ENCODE measurements at regions not wholly inside any gene's neighbourhood (a gene's known extent, or its start where the extent isn't known, plus 50 kb on each side); places are given as distances from the start of the nearest gene placed in this dataset.

DNA sequence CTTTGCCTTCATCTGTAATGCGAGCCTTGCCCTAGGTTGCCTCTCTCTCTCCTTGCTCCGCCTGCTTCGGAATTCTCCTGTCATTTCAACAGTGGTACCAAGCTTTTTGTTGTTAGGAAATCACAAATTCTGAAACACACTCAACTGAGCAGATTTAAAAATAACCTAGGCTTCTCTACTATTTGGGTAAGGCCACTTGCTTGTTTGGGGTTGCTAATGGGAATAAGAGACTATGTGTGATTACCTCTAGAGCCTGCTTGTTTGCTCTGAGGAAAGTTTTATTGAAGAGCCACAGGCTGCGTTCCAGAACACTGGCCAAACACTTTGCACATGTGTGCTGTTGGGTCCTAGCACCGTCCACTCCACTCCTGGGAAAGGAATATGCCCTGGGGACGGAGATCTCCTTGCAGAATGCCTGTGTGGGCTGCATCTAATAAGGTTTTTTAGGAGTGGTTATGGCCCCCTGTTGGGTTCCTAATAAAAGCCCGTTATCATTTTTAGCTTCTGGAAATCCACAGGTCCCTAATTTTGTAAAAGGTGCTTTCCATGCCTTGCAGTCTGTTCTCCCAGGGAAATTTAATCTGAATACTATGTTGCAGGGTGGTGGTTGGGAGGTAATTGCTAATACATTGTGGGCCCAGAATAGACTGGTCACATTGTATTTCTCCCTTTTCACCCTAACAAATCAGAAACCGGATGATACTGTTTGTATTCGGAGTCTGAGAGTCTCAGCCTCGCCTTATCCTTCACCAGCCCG, 68.7 kb upstream of the KLF6 start:
- DNase-seq = no peak

DNA sequence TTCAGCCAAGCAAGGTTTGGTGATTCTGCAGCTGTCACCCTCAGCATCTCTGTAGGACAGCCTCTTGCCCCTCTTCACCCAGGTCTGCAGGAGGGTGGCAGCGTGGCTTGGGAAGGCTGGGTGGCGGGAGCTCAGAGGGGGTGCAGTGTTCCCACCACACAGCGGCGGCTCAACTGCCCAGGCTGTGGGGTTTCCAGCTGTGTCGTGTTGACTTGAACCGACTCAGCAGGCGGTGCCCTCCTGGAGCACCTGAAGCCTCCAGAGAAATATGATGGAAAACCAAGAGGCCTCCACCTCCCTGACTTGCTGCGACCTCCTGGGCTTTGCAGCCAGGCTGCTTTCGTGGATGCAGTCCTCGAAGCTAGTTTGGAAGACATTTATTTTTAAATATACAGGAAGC, 68.0 kb upstream of the KLF6 start:
- no peak for DNase-seq

DNA sequence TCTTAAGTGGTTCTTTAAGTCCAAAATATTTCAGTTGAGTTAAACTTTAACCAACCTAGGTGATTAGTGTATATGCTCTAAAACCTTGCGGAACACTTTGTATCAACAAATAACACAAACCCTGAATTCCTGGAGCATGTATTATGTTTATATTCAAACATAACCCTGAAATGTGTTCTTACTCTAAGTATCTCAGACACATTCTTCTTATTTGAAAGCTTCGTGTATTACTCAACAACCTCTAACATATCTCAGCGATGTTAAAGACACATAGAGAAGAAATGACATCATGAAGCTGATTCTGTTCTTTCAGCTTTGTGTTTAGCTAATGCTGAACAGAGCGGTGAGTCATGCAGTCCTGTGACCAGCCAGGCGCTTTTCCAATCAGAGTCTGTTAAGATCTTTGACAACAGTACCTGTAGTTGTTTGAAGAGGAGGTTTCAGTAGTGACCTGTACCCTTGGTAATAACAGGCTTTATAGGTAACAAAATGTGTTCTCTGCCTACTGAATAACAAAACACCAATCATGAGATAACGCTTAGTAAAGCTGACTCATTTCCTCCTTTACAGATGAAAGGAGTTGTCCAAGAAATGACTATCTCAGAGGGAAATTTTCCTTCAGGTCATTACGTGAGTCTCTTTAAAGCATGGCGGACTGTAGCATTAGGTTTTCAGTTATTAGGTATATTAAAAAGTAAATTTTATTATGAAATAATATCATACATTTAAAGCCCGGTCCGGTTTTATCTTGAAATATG, 67.3 kb upstream of the KLF6 start:
- DNase-seq = peak; percentile 98

DNA sequence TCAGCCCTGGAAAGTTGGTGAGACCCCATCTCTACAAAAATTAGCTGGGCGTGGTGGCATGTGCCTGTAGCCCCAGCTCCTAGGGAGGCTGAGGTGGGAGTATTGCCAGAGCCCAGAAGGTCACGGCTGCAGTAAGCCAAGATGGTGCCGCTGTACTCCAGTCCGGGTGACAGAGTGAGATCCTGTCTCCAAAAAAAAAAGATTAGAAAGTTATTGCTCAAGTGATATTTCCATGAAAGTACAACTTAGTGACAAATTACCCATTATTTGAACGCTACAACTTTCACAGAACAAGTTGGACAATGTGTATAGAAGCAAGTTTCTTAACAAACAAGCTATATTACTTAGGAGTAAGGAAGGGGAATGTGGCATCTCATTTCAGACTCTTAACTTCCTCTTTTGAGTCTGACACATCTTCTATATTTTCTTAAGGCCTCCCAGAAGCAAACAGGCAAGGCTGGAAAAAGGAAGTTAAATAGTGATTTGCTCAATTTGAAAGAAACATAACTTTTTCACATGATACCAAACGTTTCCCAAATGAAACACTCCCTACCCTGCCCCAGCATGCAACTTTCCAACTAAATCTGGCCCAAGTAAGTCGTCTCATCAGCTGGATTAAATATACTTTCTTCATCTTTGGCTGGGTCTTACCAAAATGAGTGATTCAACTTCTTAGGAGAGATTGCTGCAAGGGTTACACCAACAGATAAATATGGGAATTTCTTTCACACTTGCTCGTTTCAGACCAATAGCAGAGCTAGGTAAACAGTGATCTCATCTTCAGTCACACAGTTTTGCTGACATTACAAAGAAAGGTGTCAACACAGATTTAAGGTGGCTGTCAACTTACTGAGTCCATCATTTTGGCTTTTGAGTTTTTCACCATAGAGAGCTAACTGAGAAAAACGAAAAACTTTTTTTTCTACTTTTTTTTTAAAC, 66.3 kb upstream of the KLF6 start:
- peak; percentile 72 for DNase-seq

DNA sequence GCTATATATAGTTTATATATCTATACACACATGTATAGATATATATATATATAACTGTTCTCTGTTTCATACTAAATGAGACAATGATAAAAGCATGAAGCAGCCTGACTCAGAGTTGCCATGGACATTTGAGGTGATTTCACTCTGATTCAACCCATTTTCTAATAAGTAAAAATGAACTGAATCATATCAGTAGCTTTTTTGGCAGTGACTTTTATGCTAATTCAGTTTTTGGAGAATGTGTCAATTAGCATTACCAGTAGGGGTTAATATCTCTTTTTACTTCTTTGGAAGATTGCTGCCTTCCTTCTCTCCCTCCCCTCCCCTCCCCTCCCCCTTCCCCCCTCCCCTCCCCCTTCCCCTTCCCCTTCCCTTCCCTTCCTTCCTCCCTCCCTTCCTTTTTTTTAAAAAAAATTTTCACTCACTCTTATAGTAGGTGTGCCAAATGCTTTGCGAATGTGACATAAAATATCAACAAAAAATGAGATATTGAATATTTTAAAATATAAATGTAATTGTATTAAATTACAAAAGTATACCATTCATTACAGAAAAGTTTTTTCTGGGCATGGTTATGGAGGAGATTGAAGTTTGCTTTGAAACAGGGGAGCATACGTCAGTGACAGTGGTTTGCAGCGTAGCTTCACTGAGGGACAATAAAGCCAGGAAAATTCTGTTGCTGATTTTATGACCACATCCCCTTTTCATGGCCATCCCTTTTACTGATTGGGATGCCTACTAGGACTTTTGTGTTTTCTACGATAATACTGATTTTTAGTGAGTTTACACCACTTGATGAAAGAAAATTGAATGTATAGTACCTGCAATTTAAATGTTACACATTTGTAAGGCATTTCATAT, 64.0 kb upstream of the KLF6 start:
- DNase-seq = no peak

GRCh38 chr10:3848005-3848774, 63.2 kb upstream of the KLF6 start:
- no peak for DNase-seq

- no peak for DNase-seq
Measured at GRCh38 chr10:3846736-3847135, 61.7 kb upstream of the KLF6 start.

- no peak for DNase-seq
Measured at GRCh38 chr10:3844491-3845025, 59.5 kb upstream of the KLF6 start.

GRCh38 chr10:3838460-3839437, 53.7 kb upstream of the KLF6 start:
- no peak for DNase-seq

GRCh38 chr10:3837647-3838459, 52.8 kb upstream of the KLF6 start:
- no peak for DNase-seq

GRCh38 chr10:3836222-3836820, 51.3 kb upstream of the KLF6 start:
- peak; percentile 53 for DNase-seq

DNA sequence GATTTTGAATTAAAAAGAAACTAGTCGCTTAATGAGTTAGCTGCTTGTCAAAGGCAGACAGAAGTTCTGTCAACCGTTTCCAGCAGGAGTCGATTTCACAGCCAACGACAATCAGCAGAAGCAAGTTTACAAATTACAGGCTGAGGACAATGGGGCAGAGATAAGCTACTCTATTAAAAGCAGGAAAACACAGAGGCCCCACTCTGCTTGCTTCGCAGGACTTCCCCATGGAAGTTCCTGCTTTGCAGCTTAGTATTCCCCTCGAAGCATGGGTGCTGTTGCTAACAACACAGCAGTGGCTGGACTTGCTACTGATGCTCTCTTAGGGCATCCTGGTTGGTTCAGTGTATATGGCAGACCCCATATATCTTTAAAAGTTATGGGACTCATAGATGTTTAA, 50.8 kb upstream of the KLF6 start:
- peak; percentile 33 for DNase-seq

GRCh38 chr10:3834947-3835346, 49.9 kb upstream of the KLF6 start:
- no peak for DNase-seq

Data from CD4-positive, alpha-beta T cell treated with Interleukin-4 for 4 hours (primary cell).